WTC11 (cell line): ENCODE measurements at regions not wholly inside any gene's neighbourhood (a gene's known extent, or its start where the extent isn't known, plus 50 kb on each side); places are given as distances from the start of the nearest gene placed in this dataset.

Experiments
- ATAC-seq: fragments of 200-7000 bp; cut with Tn5 transposase; 2 replicates; pipeline ENCODE4 v1.10.0; 2021; ENCODE audit warnings: mild to moderate bottlenecking, moderate library complexity
- CTCF ChIA-PET: fragments of 300-600 bp; sonication (Branson Sonifier 250); formaldehyde crosslinking; loops from one replicate; lab custom pipeline; 2021; ENCODE audit warnings: antibody characterized with exemption; lab: Charles Lee
- POLR2A ChIA-PET: fragments of 350-600 bp; sonication (Branson Sonifier 250); formaldehyde crosslinking; loops from one replicate; lab custom pipeline; 2021; ENCODE audit warnings: antibody characterized with exemption; lab: Charles Lee
- DNase-seq: peaks from one replicate; pipeline ENCODE4 v3.0.0; 2021; ENCODE audit warnings: low spot score
- H3K27ac Mint-ChIP-seq: 2 replicates; pipeline ENCODE4 v1.8.0; 2021; ENCODE audit warnings: mixed read lengths
- H3K27me3 Mint-ChIP-seq: 2 replicates; pipeline ENCODE4 v1.8.0; 2021; ENCODE audit warnings: low read depth, mild to moderate bottlenecking, moderate library complexity, mixed read lengths
- H3K36me3 Mint-ChIP-seq: 2 replicates; pipeline ENCODE4 v1.8.0; 2021; ENCODE audit warnings: mixed read lengths
- H3K4me1 Mint-ChIP-seq: 2 replicates; pipeline ENCODE4 v1.8.0; 2022; ENCODE audit warnings: mixed read lengths
- H3K4me3 Mint-ChIP-seq: 2 replicates; pipeline ENCODE4 v1.8.0; 2021; ENCODE audit warnings: mild to moderate bottlenecking, moderate library complexity, mixed read lengths
- H3K9me3 Mint-ChIP-seq: 2 replicates; pipeline ENCODE4 v1.8.0; 2021; ENCODE audit warnings: mixed read lengths
- ARID4B ChIP-seq: sonication (generic); formaldehyde crosslinking; IDR thresholded peaks from 2 replicates; pipeline ENCODE4 v1.8.0; 2023; ENCODE audit warnings: missing genetic modification reagents, mild to moderate bottlenecking, borderline replicate concordance
- ATF3 ChIP-seq: sonication (generic); formaldehyde crosslinking; conservative IDR thresholded peaks from 2 replicates; pipeline ENCODE4 v1.8.1; 2022; ENCODE audit warnings: mild to moderate bottlenecking, missing genetic modification reagents
- ATF6 ChIP-seq: sonication (generic); formaldehyde crosslinking; IDR thresholded peaks from 2 replicates; pipeline ENCODE4 v1.8.1; 2023; ENCODE audit warnings: mild to moderate bottlenecking, missing genetic modification reagents
- E2F1 ChIP-seq: sonication (generic); formaldehyde crosslinking; IDR thresholded peaks from 2 replicates; pipeline ENCODE4 v1.8.0; 2022; ENCODE audit warnings: mild to moderate bottlenecking, missing genetic modification reagents
- EMX1 ChIP-seq: fragments of 250-450 bp; sonication (Bioruptor Pico); IDR thresholded peaks from 2 replicates; pipeline ENCODE4 v1.8.0; 2021; ENCODE audit warnings: mild to moderate bottlenecking
- ETV6 ChIP-seq: sonication (generic); formaldehyde crosslinking; IDR thresholded peaks from 2 replicates; pipeline ENCODE4 v1.8.1; 2022; ENCODE audit warnings: mild to moderate bottlenecking, missing genetic modification reagents
- FOXJ3 ChIP-seq: sonication (generic); formaldehyde crosslinking; IDR thresholded peaks from 2 replicates; pipeline ENCODE4 v1.9.0; 2021; ENCODE audit warnings: missing genetic modification reagents, mild to moderate bottlenecking, borderline replicate concordance
- GABPB1 ChIP-seq: sonication (generic); formaldehyde crosslinking; IDR thresholded peaks from 2 replicates; pipeline ENCODE4 v1.8.1; 2023; ENCODE audit warnings: mild to moderate bottlenecking, missing genetic modification reagents
- GTF2I ChIP-seq: fragments of 250-450 bp; sonication (Bioruptor Pico); conservative IDR thresholded peaks from 2 replicates; pipeline ENCODE4 v1.4.0; 2021; ENCODE audit warnings: mild to moderate bottlenecking
- HMGXB4 ChIP-seq: sonication (generic); formaldehyde crosslinking; IDR thresholded peaks from 2 replicates; pipeline ENCODE4 v1.8.1; 2023; ENCODE audit warnings: mild to moderate bottlenecking, moderate library complexity, missing genetic modification reagents
- IRF1 ChIP-seq: sonication (generic); formaldehyde crosslinking; IDR thresholded peaks from 2 replicates; pipeline ENCODE4 v1.8.0; 2023; ENCODE audit warnings: missing genetic modification reagents
- MXD4 ChIP-seq: fragments of 250-450 bp; sonication (Bioruptor Pico); IDR thresholded peaks from 2 replicates; pipeline ENCODE4 v1.8.0; 2021; ENCODE audit warnings: mild to moderate bottlenecking, moderate library complexity, borderline replicate concordance
- MYBL2 ChIP-seq: sonication (generic); formaldehyde crosslinking; IDR thresholded peaks from 2 replicates; pipeline ENCODE4 v1.8.1; 2023; ENCODE audit warnings: mild to moderate bottlenecking, moderate library complexity, missing genetic modification reagents
- OVOL2 ChIP-seq: fragments of 250-450 bp; sonication (Bioruptor Pico); IDR thresholded peaks from 2 replicates; pipeline ENCODE4 v1.9.0; 2021; ENCODE audit warnings: mild to moderate bottlenecking, borderline replicate concordance
- ZNF121 ChIP-seq: sonication (generic); formaldehyde crosslinking; IDR thresholded peaks from 2 replicates; pipeline ENCODE4 v1.8.0; 2023; ENCODE audit warnings: missing genetic modification reagents
- ZNF232 ChIP-seq: sonication (generic); formaldehyde crosslinking; IDR thresholded peaks from 2 replicates; pipeline ENCODE4 v1.8.0; 2022; ENCODE audit warnings: mild to moderate bottlenecking, missing genetic modification reagents
- ZNF281 ChIP-seq: sonication (generic); formaldehyde crosslinking; IDR thresholded peaks from 2 replicates; pipeline ENCODE4 v1.8.0; 2023; ENCODE audit warnings: mild to moderate bottlenecking, missing genetic modification reagents
- ZNF671 ChIP-seq: fragments of 250-450 bp; sonication (Bioruptor Pico); IDR thresholded peaks from 2 replicates; pipeline ENCODE4 v1.8.0; 2021; ENCODE audit warnings: mild to moderate bottlenecking

- DNase-seq: no peak
- Mint-ChIP-seq H3K9me3 (peaks cover 11% of the 10 kb centered on the region), H3K27me3 (no peaks in the 10 kb centered on the region), H3K4me1 (peaks cover 12% of the 10 kb centered on the region), H3K36me3 (peaks cover 3% of the 10 kb centered on the region; the same call in 1 of the 2 replicates), H3K4me3 (no peak overlapping the region), H3K27ac (no peak overlapping the region)
- ChIA-PET POLR2A (no interaction called here), CTCF (no interaction called here)
- TF ChIP-seq ZNF121 (CRISPR knock-in tag) (no peak), E2F1 (CRISPR knock-in tag) (no peak), ZNF232 (no peak), IRF1 (CRISPR knock-in tag) (no peak), OVOL2 (no peak), HMGXB4 (CRISPR knock-in tag) (no peak), FOXJ3 (no peak), ZNF281 (CRISPR knock-in tag) (no peak), ETV6 (CRISPR knock-in tag) (no peak), GTF2I (CRISPR knock-in tag) (no peak), ATF3 (CRISPR knock-in tag) (no peak), EMX1 (CRISPR knock-in tag) (no peak), MXD4 (no peak), MYBL2 (no peak), GABPB1 (CRISPR knock-in tag) (no peak), ATF6 (CRISPR knock-in tag) (no peak), ZNF671 (CRISPR knock-in tag) (no peak)
- ATAC-seq: no peak
Observed at GRCh38 chr5:104763216-104763615, 1200.6 kb upstream of the NUDT12 start.

- ChIA-PET POLR2A (no interaction called here), CTCF (no interaction called here)
- peaks cover 6% of the 10 kb centered on the region for H3K36me3 Mint-ChIP-seq
- ATAC-seq (no peak), DNase-seq (no peak)
- H3K4me1 Mint-ChIP-seq: peaks cover 31% of the 10 kb centered on the region
- TF ChIP-seq ARID4B (CRISPR knock-in tag) (no peak), ZNF232 (no peak), OVOL2 (no peak)
- H3K27me3 Mint-ChIP-seq: no peaks in the 10 kb centered on the region
- no peak overlapping the region for H3K27ac Mint-ChIP-seq
- H3K4me3 Mint-ChIP-seq: no peak overlapping the region
- H3K9me3 Mint-ChIP-seq: peaks cover 17% of the 10 kb centered on the region
Observed at GRCh38 chr5:104757915-104758314, 1195.3 kb upstream of the NUDT12 start.
